ENCODE measurements at regions not wholly inside any gene's neighbourhood (a gene's known extent, or its start where the extent isn't known, plus 50 kb on each side); places are given as distances from the start of the nearest gene placed in this dataset.
A peak's percentile ranks its signal among the peaks of the same experiment; 100 is the strongest.
"Not testable (repeated sequence)": the region's sequence is repeated elsewhere in the genome, so short reads cannot be mapped to it uniquely, and the experiment has no call there.

DNA sequence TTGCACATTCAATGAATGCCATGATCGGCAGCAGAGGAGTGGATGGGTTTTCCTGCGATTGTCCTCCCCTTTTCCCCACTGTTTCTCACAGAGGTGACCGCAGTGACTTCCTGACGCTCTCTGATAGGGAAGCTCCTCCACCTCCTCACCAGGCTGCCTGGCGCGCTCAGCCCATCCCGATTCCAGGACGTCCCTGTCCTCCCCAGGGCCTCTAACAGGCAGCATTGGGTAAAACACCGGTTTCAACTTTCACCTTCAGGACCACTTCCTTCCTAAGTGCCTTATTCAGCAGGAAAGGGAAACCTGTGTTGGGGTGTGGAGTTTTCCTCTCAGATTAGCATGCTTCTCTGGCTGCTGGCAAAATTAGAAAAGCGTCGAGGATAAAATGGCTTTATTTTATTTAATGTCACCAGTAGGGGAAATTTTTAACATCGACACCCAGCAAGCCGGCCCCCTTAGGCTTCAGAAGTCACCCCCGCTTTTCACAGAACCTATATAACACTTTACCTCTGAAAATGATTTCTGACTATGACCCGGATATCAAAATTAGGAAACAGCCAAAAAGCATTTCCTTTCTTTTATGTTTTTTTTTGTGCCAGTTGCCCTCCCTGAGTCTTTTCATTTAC, 570.4 kb upstream of the GJE1 start:
- DNase-seq = peak; percentile 5 to 14

DNA sequence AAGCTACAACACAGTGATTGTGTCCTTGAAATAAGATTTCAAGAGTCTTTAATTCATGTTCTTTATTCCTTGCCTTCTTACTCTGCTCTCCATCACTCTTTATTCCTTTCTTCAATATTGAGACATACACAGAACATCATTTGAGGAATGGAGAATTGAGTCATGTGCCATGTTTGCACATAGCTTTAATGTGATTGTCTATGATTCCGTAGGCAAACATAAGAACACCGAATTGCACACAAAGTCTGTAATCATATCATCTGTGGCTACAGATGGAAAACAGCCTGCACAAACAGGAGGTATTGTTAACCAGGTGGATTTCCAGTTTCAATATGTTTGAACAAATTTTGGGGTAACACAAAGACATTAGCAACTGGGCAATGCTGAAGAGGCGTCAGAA, 571.6 kb upstream of the GJE1 start:
- no peak for DNase-seq

DNA sequence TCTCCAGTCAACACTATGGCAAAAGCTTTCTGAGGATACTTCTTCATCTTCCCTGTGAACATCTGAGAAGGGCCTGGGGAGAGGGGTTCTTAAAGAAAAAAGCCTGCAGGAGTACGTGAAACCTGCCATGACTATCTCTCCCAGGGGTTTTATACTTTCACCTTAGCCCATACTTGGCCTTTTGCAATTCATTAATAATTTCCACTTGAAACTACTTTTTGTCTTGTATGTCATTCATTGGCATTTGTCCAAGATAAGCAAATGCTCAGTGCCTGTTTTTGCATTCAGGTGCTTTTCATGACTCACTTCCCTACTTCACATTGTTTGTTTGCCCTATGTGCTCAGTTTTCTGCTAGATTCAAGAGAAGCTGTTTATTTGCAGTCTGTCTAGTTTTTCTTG, 580.3 kb upstream of the GJE1 start:
- DNase-seq = no peak

DNA sequence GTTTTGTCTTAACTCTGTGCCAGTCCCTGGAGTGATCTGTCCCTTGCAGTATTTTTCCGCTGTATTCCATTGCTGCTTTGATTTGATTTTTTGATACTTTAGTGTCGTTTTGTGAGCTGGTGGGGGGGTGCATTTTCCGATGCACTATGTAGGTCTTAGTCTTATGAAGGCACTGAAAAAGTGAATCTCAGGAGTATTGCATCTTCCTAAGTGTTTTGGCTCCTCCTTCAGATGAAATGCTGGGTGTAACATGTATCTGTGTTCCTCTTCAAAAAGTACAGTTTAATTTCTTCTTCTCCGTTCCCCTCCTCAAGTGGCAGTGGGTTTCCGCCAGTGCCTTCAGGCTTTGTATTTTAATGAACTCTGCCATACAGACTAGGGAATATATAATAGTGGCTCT, 580.7 kb upstream of the GJE1 start:
- DNase-seq = no peak

DNA sequence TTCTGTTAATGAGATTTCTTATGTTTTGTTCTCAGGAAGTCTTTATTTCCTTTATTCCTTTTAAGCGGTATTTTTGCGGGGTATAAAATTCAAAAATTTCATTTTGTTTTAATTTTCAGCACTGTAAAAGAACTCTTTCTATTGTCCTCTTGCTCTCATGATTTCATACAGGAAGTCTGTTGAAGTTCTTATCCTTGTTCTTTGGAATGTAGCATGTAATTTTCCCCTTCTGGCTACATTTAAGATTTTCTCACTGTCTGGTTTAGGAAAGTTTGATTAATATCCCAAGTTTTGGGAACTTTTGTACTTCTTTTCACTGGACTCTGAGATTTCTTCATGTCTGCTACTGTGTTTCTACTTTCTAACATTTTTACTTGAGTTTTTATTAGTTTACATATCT, 581.4 kb upstream of the GJE1 start:
- DNase-seq = no peak

DNA sequence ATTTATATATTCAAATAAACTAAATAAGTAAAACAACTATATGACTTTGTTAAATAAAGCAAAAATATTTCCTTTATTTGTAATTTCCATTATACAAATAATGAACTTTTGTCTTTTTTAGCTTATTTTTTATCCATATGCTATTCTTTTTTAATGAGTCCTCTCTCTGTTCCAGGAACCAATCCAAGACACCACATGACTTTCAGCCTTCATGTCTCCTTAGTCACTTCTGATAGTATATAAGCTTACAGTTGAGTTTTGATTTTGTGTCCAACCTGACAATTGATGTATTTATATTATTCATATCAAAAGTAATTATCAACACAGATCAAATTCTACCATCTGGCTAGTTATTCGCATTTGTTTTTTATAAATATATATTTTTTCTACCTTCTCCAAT, 582.3 kb upstream of the GJE1 start:
- no peak for DNase-seq

DNA sequence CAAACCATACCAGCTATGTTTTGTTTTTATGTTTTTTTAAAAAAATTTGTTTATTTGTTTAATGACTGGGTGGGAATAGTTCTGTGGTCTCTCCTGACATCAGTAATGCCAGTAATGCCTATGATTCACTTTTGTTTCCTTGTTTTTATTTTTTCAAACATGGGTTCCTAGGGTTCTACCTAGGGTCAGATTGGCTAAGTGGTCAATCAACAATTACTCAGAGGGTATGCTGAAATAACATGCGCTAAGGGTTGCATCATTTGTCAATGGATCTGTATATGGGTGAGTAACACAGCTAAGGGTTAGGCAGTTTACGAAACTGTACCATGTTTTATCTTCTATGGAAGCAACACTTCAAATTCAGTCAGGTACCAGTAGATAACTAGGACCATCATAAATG, 583.8 kb upstream of the GJE1 start:
- no peak for DNase-seq

DNA sequence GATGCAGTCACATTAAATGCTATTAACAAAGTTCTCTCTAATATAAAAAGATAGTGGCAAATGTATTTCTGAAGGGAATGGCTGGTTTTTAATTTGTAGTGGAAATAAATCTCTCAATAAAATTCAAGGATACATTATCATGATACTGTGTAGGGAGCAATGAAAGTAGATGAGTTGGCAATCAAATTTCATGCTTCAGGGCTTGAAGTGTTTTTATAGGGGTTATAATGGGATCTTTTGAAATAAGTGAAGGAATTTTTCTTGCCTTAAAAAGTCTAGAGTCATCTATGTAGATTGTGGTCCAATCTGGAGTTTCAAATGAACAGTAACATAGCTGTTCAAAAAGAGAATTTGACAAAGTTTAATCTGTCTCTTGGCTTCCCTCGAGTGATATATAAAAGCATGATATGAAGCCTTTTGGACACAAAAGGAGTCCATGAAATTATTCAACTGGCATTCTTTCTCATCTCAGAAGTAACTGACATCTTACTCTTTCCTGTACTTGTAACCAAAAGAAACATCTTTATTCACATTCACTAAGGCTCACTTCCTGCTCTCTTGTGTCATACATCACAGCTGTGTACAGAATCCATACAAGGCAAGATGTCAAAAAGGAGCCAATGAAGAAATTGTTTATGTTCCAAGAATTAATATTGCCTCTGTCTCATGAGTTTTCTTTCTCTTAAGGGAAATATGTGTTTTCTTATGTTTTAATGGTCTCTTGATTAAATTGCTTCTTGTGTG, 591.0 kb upstream of the GJE1 start:
- DNase-seq = no peak

DNA sequence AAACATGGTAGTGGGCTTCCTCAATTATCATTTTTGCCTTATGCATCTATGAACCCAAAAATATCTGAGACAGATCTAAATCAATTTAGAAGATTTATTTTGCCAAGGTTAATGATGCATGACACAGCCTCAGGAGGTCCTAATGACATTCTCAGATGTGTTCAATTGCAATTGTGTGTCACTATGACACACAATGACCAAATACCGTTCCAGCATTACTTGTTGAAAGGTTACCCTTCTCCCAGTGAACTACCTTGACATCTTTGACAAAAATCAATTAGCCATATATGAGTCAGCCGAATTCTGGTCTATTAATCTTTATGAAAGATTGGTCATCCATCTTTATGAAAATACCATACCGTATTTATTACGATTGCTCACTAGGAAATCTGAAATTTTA, 592.5 kb upstream of the GJE1 start:
- DNase-seq = no peak

DNA sequence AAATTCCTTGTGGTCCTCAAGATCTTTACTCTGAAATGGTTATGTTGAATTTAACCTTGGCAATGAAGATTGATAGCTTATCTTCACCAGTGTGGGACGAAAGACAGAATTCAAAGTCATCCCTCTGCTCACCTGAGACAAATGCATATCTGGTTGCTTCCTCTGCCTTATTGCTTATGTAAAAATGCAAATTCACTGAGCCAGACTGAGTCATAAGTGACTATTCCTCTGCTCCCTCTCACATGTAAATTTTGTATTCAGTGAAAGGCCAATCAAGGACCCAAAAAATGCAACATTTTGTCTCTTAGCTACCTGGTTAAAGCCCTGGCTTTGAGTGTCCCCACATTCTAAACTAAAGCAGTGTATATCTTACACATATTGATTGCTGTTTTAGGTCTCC, 593.1 kb upstream of the GJE1 start:
- DNase-seq = no peak

DNA sequence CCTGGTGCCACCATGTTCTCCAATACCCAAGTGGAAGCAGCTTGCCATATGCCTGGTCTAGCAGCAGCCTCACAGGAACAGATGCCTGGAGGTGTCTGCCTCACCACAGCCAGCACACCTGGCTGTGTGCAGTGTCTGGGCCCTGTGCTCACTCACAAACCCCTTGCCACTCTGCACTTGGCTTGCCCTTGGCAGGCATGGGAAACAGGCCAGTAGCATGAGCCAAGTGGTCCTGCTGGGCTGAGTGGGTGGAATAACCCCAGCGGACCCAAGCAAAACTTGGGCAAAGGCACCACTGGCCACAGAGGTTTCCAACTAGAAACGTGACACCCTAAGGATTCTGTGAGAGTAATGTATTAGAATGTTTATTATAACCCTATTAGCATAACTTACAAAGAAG, 600.5 kb upstream of the GJE1 start:
- no peak for DNase-seq

DNA sequence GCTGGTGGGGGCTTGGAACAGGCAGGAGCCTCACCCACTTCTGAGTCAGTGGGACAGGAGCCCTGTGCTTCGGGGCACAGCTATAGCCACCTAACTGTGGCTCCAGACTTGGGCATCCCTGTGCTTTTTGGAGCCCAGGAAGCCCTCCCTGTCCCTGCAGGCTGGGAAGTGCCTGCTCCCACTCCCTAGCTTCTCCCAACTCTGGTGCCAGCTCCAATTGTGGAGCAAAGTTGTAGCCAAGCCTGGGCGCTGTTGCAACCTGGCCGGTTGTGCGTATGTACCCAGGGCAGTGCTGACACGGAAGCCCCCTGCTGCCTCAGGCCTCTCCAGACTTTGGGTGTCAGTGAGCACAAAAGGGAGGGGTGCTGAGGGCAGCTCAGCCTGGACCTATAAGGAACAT, 601.7 kb upstream of the GJE1 start:
- DNase-seq = no peak

DNA sequence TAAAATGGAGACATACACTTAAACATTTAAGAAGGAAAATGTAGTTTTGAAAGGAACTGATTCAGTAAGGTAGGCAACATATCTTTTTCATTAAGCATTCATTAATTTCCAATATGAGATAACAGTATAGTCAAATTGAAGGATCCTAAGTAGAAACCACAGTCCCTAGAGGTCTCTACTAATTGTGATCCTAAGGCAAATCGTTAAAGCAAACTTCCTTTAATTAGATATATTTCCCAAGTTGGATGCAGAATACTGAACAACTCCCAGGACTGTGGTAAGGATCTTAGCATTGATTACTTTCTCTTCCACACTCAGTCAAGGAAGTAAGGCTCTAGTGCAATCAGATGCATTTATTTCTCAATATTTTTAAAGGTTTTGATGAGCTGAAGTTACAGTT, 604.1 kb upstream of the GJE1 start:
- no peak for DNase-seq

DNA sequence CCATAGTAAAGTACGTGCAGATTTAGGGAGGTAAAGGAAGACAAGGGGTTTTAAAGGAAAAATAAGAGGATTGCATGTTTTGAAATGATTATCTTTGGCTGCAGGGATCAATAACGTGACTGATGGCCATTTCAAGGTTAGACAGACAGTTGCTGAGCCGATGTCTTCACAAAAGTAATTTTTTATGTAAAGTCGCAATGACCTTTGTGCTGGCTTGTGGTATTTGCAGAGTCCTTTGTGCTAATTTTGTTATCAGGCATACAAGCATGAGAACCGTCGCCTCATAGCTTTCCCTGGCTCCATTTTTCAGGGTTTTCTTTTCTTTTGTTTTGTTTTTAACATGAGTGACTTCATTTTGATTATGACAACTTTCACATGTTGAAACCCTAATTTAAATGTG, 605.7 kb upstream of the GJE1 start:
- DNase-seq = no peak

DNA sequence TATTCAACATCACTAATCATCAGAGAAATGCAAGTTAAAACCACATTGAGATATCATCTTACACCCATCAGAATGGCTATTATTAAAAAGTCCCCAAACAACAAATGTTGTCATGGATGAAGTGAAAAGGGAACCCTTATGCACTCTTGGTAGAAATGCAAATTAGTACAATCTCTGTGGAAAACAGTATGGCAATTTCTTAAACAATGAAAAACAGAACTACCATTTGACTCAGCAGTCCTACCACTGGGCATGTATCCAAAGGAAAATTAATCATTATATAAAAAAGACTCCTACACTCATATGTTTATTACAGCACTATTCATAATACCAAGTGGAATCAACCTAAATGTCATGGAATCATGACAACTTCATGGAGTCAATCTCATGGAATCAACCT, 611.3 kb upstream of the GJE1 start:
- DNase-seq = no peak

DNA sequence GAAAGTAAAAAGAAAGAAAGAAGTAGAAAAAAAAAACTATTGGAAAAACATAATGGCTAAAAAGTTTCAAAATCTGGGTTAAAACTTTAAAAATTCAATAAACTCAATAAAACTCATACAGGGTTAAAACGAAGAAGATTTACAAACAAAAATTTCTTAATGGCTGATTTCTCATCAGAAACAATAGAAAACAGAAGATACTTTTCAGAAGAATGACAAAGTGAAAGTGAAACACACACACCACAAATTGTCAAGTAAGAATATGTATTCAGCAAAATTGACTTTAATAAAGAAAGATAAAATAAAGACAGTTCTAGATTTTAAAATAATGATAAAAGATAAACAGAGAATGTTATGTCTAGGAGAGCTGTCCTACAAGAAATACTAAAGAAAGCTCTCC, 618.9 kb upstream of the GJE1 start:
- DNase-seq = no peak

DNA sequence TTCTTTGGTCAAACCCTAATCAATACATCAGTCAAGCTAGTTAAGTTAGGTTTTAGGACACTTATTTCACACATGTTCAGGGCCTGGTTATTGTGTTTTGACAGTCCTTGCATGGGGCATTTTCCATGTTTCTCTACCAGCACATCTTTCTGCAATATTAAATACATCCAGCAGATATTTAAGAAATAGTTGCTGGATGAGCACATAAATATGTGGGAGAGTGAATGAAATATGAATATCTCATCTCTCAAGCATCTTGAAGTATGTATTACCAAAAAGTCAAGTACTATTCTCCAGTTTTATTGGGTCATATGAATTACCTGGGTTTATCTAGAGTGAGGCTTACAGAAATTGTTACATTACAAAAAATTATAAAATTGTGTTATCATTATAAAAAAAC, 621.9 kb upstream of the GJE1 start:
- no peak for DNase-seq

DNA sequence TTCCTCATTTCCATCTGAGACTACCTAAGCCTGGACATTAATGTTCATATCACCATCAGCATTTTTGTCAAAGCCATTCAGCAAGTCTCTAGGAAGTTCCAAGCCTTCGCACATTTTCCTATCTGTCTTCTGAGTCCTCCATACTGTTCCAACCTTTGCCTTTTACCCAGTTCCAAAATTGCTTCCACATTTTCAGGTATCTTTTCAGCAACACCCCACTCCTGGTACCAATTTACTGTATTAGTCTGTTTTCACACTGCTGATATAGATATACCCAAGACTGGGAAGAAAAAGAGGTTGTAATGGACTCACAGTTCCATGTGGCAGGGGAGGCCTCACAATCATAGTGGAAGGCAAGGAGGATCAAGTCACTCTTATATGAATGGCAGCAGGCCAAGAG, 626.7 kb upstream of the GJE1 start:
- not testable (repeated sequence) for DNase-seq

DNA sequence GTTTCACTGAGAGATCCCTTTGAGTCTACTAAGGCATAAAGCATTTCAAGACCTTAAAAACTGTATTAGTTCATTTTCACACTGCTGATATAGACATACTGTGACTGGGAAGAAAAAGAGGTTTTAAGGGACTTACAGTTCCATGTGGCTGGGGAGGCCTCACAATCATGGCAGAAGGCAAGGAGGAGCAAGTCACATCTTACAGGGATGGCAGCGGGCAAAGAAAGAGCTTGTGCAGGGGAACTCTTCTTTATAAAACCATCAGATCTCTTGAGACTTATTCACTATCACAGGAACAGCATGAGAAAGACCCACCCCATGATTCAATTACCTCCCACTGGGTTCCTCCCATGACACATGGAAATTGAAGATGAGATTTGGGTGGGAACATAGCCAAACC, 628.4 kb upstream of the GJE1 start:
- DNase-seq = not testable (repeated sequence)

DNA sequence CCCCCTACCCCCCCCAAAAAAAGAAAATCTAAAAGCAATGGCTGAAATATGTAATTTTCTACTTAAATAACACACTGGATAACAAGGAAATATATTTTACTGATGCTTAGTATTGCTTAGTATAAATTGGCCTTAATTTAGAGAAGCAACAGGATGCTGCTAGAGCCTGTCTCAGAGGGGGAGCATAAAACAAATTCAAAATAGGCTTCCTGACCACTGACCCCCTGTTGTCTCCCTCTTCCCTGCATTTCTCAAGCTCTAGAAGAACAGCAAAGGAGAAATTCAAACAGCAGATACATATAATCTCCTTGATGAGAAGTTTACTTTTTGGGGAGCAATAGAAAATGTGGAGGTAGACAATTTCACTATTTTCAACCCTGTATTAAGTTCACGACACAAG, 631.1 kb upstream of the GJE1 start:
- DNase-seq = no peak

DNA sequence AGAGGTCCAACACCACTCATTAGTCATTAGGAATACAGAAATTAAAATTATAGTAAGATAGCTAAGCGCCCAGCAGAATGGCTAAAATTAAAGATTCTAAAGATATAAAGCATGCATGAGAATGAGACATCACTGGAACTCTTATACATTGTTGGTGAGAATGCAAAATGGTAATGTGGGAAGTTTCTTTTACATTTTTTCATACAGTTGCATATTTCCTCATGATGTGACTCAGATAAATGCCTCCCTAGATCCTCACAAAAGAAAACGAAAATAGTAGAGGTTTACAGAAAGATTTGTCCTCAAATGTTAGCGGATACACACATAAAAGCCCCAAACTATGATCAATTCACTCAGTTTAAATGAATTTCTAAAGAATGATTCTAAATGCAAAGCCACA, 633.7 kb upstream of the GJE1 start:
- no peak for DNase-seq

DNA sequence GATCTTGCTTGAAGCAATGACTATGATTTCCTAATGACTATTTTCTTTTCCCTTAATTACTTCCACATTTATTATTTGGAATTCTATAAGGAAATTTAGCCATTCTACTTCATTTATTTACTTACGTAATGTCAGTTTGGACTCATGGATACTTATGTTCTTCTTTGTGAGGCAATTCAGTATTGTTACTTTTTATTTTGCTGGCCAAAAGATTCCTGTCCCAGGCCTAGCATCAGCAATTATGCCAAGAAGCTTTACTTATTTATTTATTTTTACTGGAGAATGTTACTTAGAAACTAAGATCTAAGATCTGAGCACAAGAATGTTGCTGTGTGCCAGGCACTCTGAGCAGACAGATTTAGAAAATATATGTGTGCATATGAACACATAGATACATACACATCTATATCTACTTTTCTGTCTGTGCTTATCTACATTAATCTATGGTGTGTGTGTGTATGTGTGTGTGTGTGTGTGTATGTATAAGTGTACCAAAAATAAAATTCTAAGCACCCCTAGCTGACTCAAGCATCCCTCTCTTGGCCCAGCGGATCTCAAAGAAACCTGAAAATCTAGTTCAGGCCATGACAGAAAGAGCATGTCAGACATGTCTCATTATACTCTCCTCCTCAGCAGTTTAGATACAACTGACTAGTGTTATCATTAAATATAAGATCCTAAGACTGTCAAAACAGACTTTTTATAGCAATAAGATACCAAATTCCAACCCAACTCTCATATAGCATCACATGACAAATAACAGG, 640.0 kb upstream of the GJE1 start:
- DNase-seq = no peak

DNA sequence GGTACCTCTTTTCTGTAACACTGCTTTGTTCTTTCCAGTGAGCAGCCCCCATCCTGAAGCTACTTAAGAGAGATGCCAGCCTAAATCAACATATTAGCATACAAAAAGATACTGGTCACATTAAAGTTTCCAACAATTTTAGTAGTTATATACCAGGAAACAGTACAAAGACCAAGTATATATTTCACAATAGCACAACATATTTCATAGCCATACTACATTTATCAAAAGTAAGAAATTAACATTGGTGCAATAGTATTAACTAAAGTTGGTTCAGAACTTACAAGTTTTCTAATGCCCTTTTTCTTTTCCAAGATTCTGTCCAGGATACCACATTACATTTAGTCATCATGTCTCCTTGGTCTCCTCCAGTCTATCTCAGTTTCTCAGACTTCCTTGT, 641.0 kb upstream of the GJE1 start:
- no peak for DNase-seq

DNA sequence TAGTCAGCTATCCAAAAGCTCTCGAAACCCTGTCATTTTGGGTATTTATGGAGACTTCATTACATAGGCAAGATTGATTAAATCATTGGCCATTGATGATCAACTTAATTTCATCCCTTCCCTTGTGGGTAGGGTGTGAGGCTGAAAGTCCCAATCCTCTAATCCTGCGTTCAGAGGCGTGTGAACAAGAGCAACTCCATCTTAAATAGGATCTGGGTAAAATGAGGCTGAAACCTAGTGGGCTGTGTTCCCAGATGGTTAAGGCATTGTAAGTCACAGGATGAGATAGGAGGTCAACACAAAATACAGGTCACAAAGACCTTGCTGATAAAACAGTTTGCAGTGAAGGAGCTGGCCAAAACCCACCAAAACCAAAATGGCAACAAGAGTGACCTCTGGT, 641.7 kb upstream of the GJE1 start:
- DNase-seq = no peak
